H9 (cell line): ENCODE measurements at regions not wholly inside any gene's neighbourhood (a gene's known extent, or its start where the extent isn't known, plus 50 kb on each side); places are given as distances from the start of the nearest gene placed in this dataset.
A peak's percentile ranks its signal among the peaks of the same experiment; 100 is the strongest.

Experiments used
- DNase-seq: peaks from one replicate; pipeline ENCODE4 v3.0.0-alpha.2; 2017
- H2AFZ ChIP-seq: one replicate; pipeline ENCODE4 v1.6.1; 2013; ENCODE audit warnings: mild to moderate bottlenecking, low read length, control low read depth, moderate library complexity
- H2AK5ac ChIP-seq: 2 replicates; pipeline ENCODE4 v1.6.1; 2013; ENCODE audit warnings: low read length, control low read depth, mixed read lengths; ENCODE audit not compliant: insufficient read length
- H2BK120ac ChIP-seq: one replicate; pipeline ENCODE4 v1.6.1; 2013; ENCODE audit warnings: low read depth, mild to moderate bottlenecking, low read length, control low read depth, inconsistent platforms; ENCODE audit not compliant: poor library complexity, severe bottlenecking
- H2BK12ac ChIP-seq: 2 replicates; pipeline ENCODE4 v1.6.1; 2013; ENCODE audit warnings: low read length, control low read depth, mixed read lengths, low read depth; ENCODE audit not compliant: insufficient read length
- H2BK15ac ChIP-seq: 2 replicates; pipeline ENCODE4 v1.6.1; 2013; ENCODE audit warnings: low read depth, low read length, control low read depth
- H2BK20ac ChIP-seq: one replicate; pipeline ENCODE4 v1.6.1; 2013; ENCODE audit warnings: low read depth, mild to moderate bottlenecking, low read length, control low read depth, inconsistent platforms; ENCODE audit not compliant: poor library complexity, severe bottlenecking
- H2BK5ac ChIP-seq: 2 replicates; pipeline ENCODE4 v1.6.1; 2013; ENCODE audit warnings: low read length, control low read depth, mixed read lengths; ENCODE audit not compliant: insufficient read length
- H3K14ac ChIP-seq: 2 replicates; pipeline ENCODE4 v1.6.1; 2013; ENCODE audit warnings: low read length, control low read depth; ENCODE audit not compliant: insufficient read depth
- H3K18ac ChIP-seq: 2 replicates; pipeline ENCODE4 v1.6.1; 2013; ENCODE audit warnings: low read depth, mild to moderate bottlenecking, mixed read lengths, low read length, control low read depth; ENCODE audit not compliant: insufficient read length
- H3K23ac ChIP-seq: 2 replicates; pipeline ENCODE4 v1.6.1; 2013; ENCODE audit warnings: low read length, control low read depth, mixed read lengths, low read depth; ENCODE audit not compliant: insufficient read length
- H3K23me2 ChIP-seq: 2 replicates; pipeline ENCODE4 v1.6.1; 2013; ENCODE audit warnings: low read depth, mild to moderate bottlenecking, mixed read lengths, low read length, control low read depth; ENCODE audit not compliant: insufficient read length, poor library complexity, severe bottlenecking
- H3K27ac ChIP-seq: 2 replicates; pipeline ENCODE4 v1.5.1; 2013; ENCODE audit warnings: low read length, control low read depth, mixed read lengths, low read depth; ENCODE audit not compliant: insufficient read length
- H3K27me3 ChIP-seq: 2 replicates; pipeline ENCODE4 v1.6.1; 2013; ENCODE audit warnings: low read length, control low read depth, inconsistent platforms; ENCODE audit not compliant: insufficient read depth
- H3K4ac ChIP-seq: 2 replicates; pipeline ENCODE4 v1.6.1; 2013; ENCODE audit warnings: low read depth, mild to moderate bottlenecking, control low read depth, inconsistent platforms, low read length, moderate library complexity
- H3K4me1 ChIP-seq: 2 replicates; pipeline ENCODE4 v1.6.1; 2013; ENCODE audit warnings: low read length, control low read depth, inconsistent platforms; ENCODE audit not compliant: insufficient read depth
- H3K4me2 ChIP-seq: 2 replicates; pipeline ENCODE4 v1.6.1; 2013; ENCODE audit warnings: low read length, control low read depth, mixed read lengths; ENCODE audit not compliant: insufficient read length, insufficient read depth
- H3K56ac ChIP-seq: 2 replicates; pipeline ENCODE4 v1.6.1; 2013; ENCODE audit warnings: low read depth, mild to moderate bottlenecking, mixed read lengths, low read length, control low read depth; ENCODE audit not compliant: insufficient read length
- H3K79me1 ChIP-seq: 2 replicates; pipeline ENCODE4 v1.6.1; 2013; ENCODE audit warnings: low read depth, mild to moderate bottlenecking, moderate library complexity, low read length, control low read depth, inconsistent platforms; ENCODE audit not compliant: insufficient read depth, poor library complexity, severe bottlenecking
- H3K79me2 ChIP-seq: 2 replicates; pipeline ENCODE4 v1.6.1; 2013; ENCODE audit warnings: low read length, control low read depth, inconsistent platforms; ENCODE audit not compliant: insufficient read depth
- H3K9ac ChIP-seq: 2 replicates; pipeline ENCODE4 v1.6.1; 2013; ENCODE audit warnings: low read length, control low read depth, mixed read lengths; ENCODE audit not compliant: insufficient read length; ENCODE audit errors: extremely low read depth
- H3K9me3 ChIP-seq: one replicate; pipeline ENCODE4 v1.6.1; 2013; ENCODE audit warnings: low read depth, low read length, inconsistent platforms; ENCODE audit not compliant: control insufficient read depth
- H3T11ph ChIP-seq: one replicate; pipeline ENCODE4 v1.6.1; 2013; ENCODE audit warnings: mild to moderate bottlenecking, low read length, control low read depth, inconsistent platforms
- H4K20me1 ChIP-seq: one replicate; pipeline ENCODE4 v1.6.1; 2013; ENCODE audit not compliant: control insufficient read depth, insufficient read length, insufficient read depth
- H4K5ac ChIP-seq: 2 replicates; pipeline ENCODE4 v1.6.1; 2013; ENCODE audit warnings: low read depth, mild to moderate bottlenecking, mixed read lengths, low read length, control low read depth; ENCODE audit not compliant: insufficient read length
- H4K8ac ChIP-seq: replicated peaks from 2 replicates; pipeline ENCODE4 v1.6.1; 2013; ENCODE audit warnings: low read length, control low read depth, mixed read lengths, low read depth; ENCODE audit not compliant: insufficient read length
- H4K91ac ChIP-seq: 2 replicates; pipeline ENCODE4 v1.6.1; 2013; ENCODE audit warnings: low read depth, mild to moderate bottlenecking, moderate library complexity, mixed read lengths, low read length, control low read depth; ENCODE audit not compliant: insufficient read length
- H3K27ac Mint-ChIP-seq, 3 experiments: 2 replicates in 2 of 3; 3 replicates in 1 of 3; pipeline ENCODE4 v1.8.0; 2020 to 2021; ENCODE audit warnings: mixed read lengths in 3 of 3, mild to moderate bottlenecking in 1 of 3, moderate library complexity in 1 of 3
- H3K27me3 Mint-ChIP-seq: 2 replicates; pipeline ENCODE4 v1.8.0; 2021; ENCODE audit warnings: low read depth, mild to moderate bottlenecking, moderate library complexity, mixed read lengths
- H3K36me3 Mint-ChIP-seq, 3 experiments: 2 replicates in 2 of 3; 3 replicates in 1 of 3; pipeline ENCODE4 v1.8.0; 2020 to 2021; ENCODE audit warnings: low read depth in 3 of 3, mixed read lengths in 3 of 3; ENCODE audit not compliant: insufficient read depth in 1 of 3
- H3K4me1 Mint-ChIP-seq, 2 experiments: 2 replicates each; pipeline ENCODE4 v1.8.0; 2020; ENCODE audit warnings: mixed read lengths in 2 of 2
- H3K4me3 Mint-ChIP-seq, 2 experiments: 2 replicates in 1 of 2; 3 replicates in 1 of 2; pipeline ENCODE4 v1.8.0; 2020 to 2021; ENCODE audit warnings: mild to moderate bottlenecking in 2 of 2, mixed read lengths in 2 of 2, moderate library complexity in 1 of 2
- H3K9me3 Mint-ChIP-seq, 2 experiments: 2 replicates in 1 of 2; 3 replicates in 1 of 2; pipeline ENCODE4 v1.8.0; 2020; ENCODE audit warnings: mild to moderate bottlenecking in 2 of 2, mixed read lengths in 2 of 2, moderate library complexity in 1 of 2
- CTCF ChIP-seq: fragments of 200-600 bp; sonication (generic); conservative IDR thresholded peaks from 3 replicates; pipeline ENCODE4 v1.8.0; 2021; ENCODE audit warnings: antibody characterized with exemption, mild to moderate bottlenecking
- WGBS: extraction: QIAGEN DNeasy Blood & Tissue Kit; methylation state at CpG from one replicate; pipeline ENCODE4 v1.1.7; 2013; ENCODE audit warnings: missing lambda C conversion rate, low lambda C conversion rate, mixed read lengths; ENCODE audit not compliant: insufficient read length; ENCODE audit errors: extremely low coverage; 5-methylcytosine and 5-hydroxymethylcytosine counted together

GRCh38 chr11:116460156-116460920 is 312.4 kb downstream of the BUD13 start:
- Histone ChIP-seq H4K8ac (no peak overlapping the region), H3K18ac (no peak overlapping the region), H3K4ac (no peak overlapping the region), H2BK5ac (no peak overlapping the region), H2BK15ac (no peak overlapping the region), H3K9me3 (no peaks in the 10 kb centered on the region), H3K14ac (no peak overlapping the region), H4K5ac (no peak overlapping the region), H4K20me1 (peaks cover 3% of the 10 kb centered on the region), H3K4me1 (no peaks in the 10 kb centered on the region; the same call in 1 of the 2 replicates), H3K23ac (no peak overlapping the region), H2AK5ac (no peak overlapping the region), H3K79me1 (no peaks in the 10 kb centered on the region), H3K56ac (no peak overlapping the region), H2BK20ac (no peak overlapping the region), H3K23me2 (no peaks in the 10 kb centered on the region), H3T11ph (no peak overlapping the region), H4K91ac (no peak overlapping the region), H3K4me2 (no peak overlapping the region), H2AFZ (no peak overlapping the region), H3K79me2 (no peaks in the 10 kb centered on the region), H3K27me3 (no peaks in the 10 kb centered on the region), H3K27ac (no peak overlapping the region), H2BK120ac (no peak overlapping the region), H3K9ac (no peak overlapping the region), H2BK12ac (no peak overlapping the region)
- Mint-ChIP-seq H3K27me3 (peaks cover 8% of the 10 kb centered on the region), H3K9me3 (no peaks in the 10 kb centered on the region; a peak in 2 of 5 replicates), H3K4me3 (no peak overlapping the region), H3K36me3 (no peaks in the 10 kb centered on the region), H3K27ac (peak overlapping the region in 1 of 3 experiments; percentile 60; a peak in 1 of 7 replicates), H3K4me1 (peaks cover 43 to 57% of the 10 kb centered on the region in 2 experiments)
- no CpG with 5 or more reads among the region's 3 CpGs for WGBS
- DNase-seq: no peak
- no peak for TF ChIP-seq CTCF
